ENCODE measurements at regions not wholly inside any gene's neighbourhood (a gene's known extent, or its start where the extent isn't known, plus 50 kb on each side); places are given as distances from the start of the nearest gene placed in this dataset.

DNA sequence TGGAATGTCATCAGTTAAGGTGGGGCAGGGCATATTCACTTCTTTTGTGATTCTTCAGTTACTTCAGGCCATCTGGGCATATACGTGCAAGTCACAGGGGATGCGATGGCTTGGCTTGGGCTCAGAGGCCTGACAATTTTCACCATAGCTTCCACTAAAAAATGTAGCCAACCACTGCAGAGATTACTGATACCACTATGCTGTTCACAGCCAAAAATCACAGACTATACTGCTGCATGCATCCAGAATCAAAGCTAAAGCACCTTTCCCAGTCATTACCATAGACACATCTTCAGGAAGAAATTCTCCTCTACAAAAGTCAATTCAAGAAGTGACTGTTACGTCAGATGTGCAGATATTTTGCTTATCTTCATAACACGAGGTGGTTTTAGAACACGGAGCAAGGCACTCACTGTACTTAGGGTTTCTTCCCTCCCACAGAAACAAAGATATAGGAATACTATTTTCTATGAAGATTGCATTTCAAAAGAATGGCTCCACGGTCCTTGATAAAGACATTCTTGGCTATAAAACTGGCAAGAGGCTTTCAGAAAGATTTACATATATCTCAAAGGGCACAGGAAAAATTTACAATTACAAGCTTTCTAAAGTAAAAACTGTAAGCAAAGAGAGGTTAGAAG lies 1556.6 kb upstream of the PRR20A start:
- Histone ChIP-seq H3K27ac (ENCODE audit: low read depth, low read length, poor library complexity, severe bottlenecking) (no peak overlapping the region), H3K27me3 (replicated peaks; ENCODE audit: insufficient read depth, low read depth, low read length, poor library complexity) (no peaks in the 10 kb centered on the region), H3K9me3 (ENCODE audit: low read depth, low read length, poor library complexity, severe bottlenecking) (no peaks in the 10 kb centered on the region), H3K36me3 (ENCODE audit: insufficient read depth, low read length, poor library complexity, severe bottlenecking) (no peaks in the 10 kb centered on the region), H3K4me1 (ENCODE audit: insufficient read depth, low read length, poor library complexity, severe bottlenecking) (no peaks in the 10 kb centered on the region), H3K4me3 (ENCODE audit: low read depth, low read length, poor library complexity, severe bottlenecking) (no peak overlapping the region)
- BruUV-seq (replicated peaks): no TSS peak
- intact Hi-C loops (cut with micrococcal nuclease; ENCODE audit: unreplicated experiment): no loop called here
- TF ChIP-seq EZH2 (IDR thresholded peaks at IDR 0.05; ENCODE audit: borderline replicate concordance, low read depth, low read length, poor library complexity, severe bottlenecking): no peak
- TF ChIP-seq, protein P1, sequence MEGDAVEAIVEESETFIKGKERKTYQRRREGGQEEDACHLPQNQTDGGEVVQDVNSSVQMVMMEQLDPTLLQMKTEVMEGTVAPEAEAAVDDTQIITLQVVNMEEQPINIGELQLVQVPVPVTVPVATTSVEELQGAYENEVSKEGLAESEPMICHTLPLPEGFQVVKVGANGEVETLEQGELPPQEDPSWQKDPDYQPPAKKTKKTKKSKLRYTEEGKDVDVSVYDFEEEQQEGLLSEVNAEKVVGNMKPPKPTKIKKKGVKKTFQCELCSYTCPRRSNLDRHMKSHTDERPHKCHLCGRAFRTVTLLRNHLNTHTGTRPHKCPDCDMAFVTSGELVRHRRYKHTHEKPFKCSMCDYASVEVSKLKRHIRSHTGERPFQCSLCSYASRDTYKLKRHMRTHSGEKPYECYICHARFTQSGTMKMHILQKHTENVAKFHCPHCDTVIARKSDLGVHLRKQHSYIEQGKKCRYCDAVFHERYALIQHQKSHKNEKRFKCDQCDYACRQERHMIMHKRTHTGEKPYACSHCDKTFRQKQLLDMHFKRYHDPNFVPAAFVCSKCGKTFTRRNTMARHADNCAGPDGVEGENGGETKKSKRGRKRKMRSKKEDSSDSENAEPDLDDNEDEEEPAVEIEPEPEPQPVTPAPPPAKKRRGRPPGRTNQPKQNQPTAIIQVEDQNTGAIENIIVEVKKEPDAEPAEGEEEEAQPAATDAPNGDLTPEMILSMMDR (conservative IDR thresholded peaks at IDR 0.05; ENCODE audit: low read depth, low read length): no peak
- ChIA-PET CTCF (no interaction called here), POLR2A (ENCODE audit: low non-redundant PET) (no interaction called here)
- no peak for DNase-seq (ENCODE audit: low spot score)

DNA sequence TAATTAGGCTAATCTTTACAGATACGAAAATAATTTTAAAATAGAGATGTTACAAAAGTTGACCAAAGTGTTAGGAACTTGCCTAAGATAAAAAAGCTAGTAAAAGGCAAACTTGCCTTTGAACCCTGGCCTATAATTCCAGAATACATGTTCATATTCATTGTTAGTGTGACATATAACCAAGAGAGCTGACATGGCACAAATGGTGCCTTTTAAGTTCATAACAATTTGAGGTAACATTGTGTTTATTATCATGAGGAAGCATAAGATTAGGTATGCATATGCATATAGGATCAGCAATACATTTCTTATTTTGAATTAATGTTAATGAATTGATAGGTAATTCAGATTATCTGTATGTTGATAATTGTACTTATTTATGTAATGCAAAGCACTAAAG lies 1537.9 kb upstream of the PRR20A start:
- no peaks in the 10 kb centered on the region for H3K36me3 ChIP-seq (ENCODE audit: insufficient read depth, low read length, poor library complexity, severe bottlenecking)
- no peak overlapping the region for H3K4me3 ChIP-seq (ENCODE audit: low read depth, low read length, poor library complexity, severe bottlenecking)
- H3K27me3 ChIP-seq (replicated peaks; ENCODE audit: insufficient read depth, low read depth, low read length, poor library complexity): no peaks in the 10 kb centered on the region
- no peak for DNase-seq (ENCODE audit: low spot score)
- CTCF ChIA-PET: no interaction called here
- H3K27ac ChIP-seq (ENCODE audit: low read depth, low read length, poor library complexity, severe bottlenecking): no peak overlapping the region
- no peak for TF ChIP-seq EZH2 (IDR thresholded peaks at IDR 0.05; ENCODE audit: borderline replicate concordance, low read depth, low read length, poor library complexity, severe bottlenecking)
- TF ChIP-seq, protein P1 (conservative IDR thresholded peaks at IDR 0.05; ENCODE audit: low read depth, low read length): no peak
- POLR2A ChIA-PET (ENCODE audit: low non-redundant PET): no interaction called here
- no TSS peak for BruUV-seq (replicated peaks)
- H3K4me1 ChIP-seq (ENCODE audit: insufficient read depth, low read length, poor library complexity, severe bottlenecking): no peaks in the 10 kb centered on the region
- H3K9me3 ChIP-seq (ENCODE audit: low read depth, low read length, poor library complexity, severe bottlenecking): no peaks in the 10 kb centered on the region
- intact Hi-C loops (cut with micrococcal nuclease; ENCODE audit: unreplicated experiment): no loop called here

DNA sequence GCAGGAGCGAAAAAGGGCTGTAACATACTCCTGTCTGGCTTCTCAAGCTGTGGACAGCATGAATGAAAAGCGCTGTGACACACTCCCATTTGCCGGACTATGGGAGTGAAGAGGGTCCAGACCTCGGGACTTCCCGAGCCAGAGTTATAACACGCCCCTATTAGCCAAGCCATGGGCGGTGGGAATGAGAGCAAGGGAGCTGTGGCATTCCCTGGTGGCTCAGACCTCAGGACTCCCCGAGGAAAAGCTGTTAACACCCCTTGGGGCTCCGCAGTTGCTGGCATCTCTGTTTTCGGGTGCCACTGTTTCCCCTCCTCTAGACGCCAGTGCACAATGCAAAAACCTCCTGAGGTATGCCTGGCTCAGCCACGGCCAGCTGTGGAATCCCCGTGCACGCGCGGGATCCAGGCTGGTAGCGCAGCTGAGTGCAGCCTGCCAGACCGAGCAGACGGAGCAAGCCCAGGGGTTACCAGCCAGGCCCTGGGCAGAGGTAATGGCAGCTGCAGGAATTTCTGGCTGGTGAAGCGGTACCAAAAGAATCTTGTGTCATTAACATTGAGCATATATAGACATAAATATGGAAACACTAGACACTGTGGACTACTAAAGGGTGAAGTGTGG lies 1534.6 kb upstream of the PRR20A start:
- no peak overlapping the region for H3K4me3 ChIP-seq (ENCODE audit: low read depth, low read length, poor library complexity, severe bottlenecking)
- no peak for DNase-seq (ENCODE audit: low spot score)
- H3K27ac ChIP-seq (ENCODE audit: low read depth, low read length, poor library complexity, severe bottlenecking): no peak overlapping the region
- no TSS peak for BruUV-seq (replicated peaks)
- no peaks in the 10 kb centered on the region for H3K9me3 ChIP-seq (ENCODE audit: low read depth, low read length, poor library complexity, severe bottlenecking)
- no peaks in the 10 kb centered on the region for H3K36me3 ChIP-seq (ENCODE audit: insufficient read depth, low read length, poor library complexity, severe bottlenecking)
- no peaks in the 10 kb centered on the region for H3K27me3 ChIP-seq (replicated peaks; ENCODE audit: insufficient read depth, low read depth, low read length, poor library complexity)
- intact Hi-C loops (cut with micrococcal nuclease; ENCODE audit: unreplicated experiment): no loop called here
- ChIA-PET CTCF (no interaction called here), POLR2A (ENCODE audit: low non-redundant PET) (no interaction called here)
- H3K4me1 ChIP-seq (ENCODE audit: insufficient read depth, low read length, poor library complexity, severe bottlenecking): no peaks in the 10 kb centered on the region
- TF ChIP-seq, protein P1 (conservative IDR thresholded peaks at IDR 0.05; ENCODE audit: low read depth, low read length): no peak
- no peak for TF ChIP-seq EZH2 (IDR thresholded peaks at IDR 0.05; ENCODE audit: borderline replicate concordance, low read depth, low read length, poor library complexity, severe bottlenecking)
